Sigmoid colon (tissue), 4 donors: ENCODE measurements at regions not wholly inside any gene's neighbourhood (a gene's known extent, or its start where the extent isn't known, plus 50 kb on each side); places are given as distances from the start of the nearest gene placed in this dataset.

ENCODE experiments used
- CTCF ChIP-seq, 4 experiments: fragments of 450-650 bp in 3 of 4; fragments of 200-600 bp in 1 of 4; IDR thresholded peaks; one replicate each; pipeline ENCODE4 v1.5.1; 2016 to 2019; ENCODE audit warnings: antibody characterized with exemption in 4 of 4, mild to moderate bottlenecking in 3 of 4, moderate library complexity in 2 of 4
- EP300 ChIP-seq, 4 donors: sonication (generic); formaldehyde crosslinking; IDR thresholded peaks; one replicate each; pipeline ENCODE4 v1.6.1; 2017; ENCODE audit warnings: antibody characterized with exemption in 4 of 4
- POLR2A ChIP-seq, 2 donors: fragments of 450-650 bp; IDR thresholded peaks; one replicate each; pipeline ENCODE4 v1.6.1; 2016; ENCODE audit warnings: antibody characterized with exemption in 2 of 2, mild to moderate bottlenecking in 2 of 2, moderate library complexity in 2 of 2
- POLR2AphosphoS5 ChIP-seq, 4 donors: sonication (generic); formaldehyde crosslinking; IDR thresholded peaks; one replicate each; pipeline ENCODE4 v1.6.1; 2017; ENCODE audit warnings: antibody characterized with exemption in 4 of 4

DNA sequence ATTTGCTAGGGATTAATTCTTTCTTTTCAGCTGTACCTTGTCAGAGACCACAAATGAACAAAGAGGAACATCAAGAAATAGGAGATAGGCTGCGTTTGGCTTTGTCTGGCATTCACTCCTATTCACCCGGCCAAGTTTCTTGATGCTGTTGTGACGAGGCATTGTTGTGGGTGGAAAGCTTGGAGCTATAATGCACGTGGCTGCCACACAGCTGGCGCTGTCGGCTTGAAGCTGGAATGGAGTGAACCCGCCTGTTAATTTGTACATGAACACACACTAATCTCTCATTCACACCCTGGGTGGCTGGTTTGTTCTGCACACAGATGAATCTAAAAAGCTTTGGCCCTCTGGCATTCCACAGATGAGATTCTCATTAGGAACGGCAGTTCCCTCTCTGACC, 274.9 kb upstream of the GYPC start:
- TF ChIP-seq CTCF (IDR thresholded peaks at IDR 0.05) (no peak), POLR2A (IDR thresholded peaks at IDR 0.05) (no peak), POLR2AphosphoS5 (IDR thresholded peaks at IDR 0.05) (no peak), EP300 (IDR thresholded peaks at IDR 0.05) (no peak)
